ENCODE measurements at regions not wholly inside any gene's neighbourhood (a gene's known extent, or its start where the extent isn't known, plus 50 kb on each side); places are given as distances from the start of the nearest gene placed in this dataset. TPM values are rescaled to one million over a fixed set of nuclear protein-coding genes. Genes with fewer than 3 reads are reported as not detected.
"Not testable (repeated sequence)": the region's sequence is repeated elsewhere in the genome, so short reads cannot be mapped to it uniquely, and the experiment has no call there.

- H2BK5ac ChIP-seq (ENCODE audit: low read length); H3K18ac ChIP-seq (ENCODE audit: low read length): not testable (repeated sequence)
- no CpG with 5 or more reads among the region's 20 CpGs for WGBS, 2 donors (ENCODE audit: extremely low coverage in 2 of 2, insufficient read length in 2 of 2, insufficient replicate concordance in 1 of 2)
Measured at GRCh38 chr2:89649268-89649667, 957.8 kb downstream of the RPIA start.

GRCh38 chr2:89679254-89679653 is 987.8 kb downstream of the RPIA start:
- not testable (repeated sequence) for H3K4me2 ChIP-seq (ENCODE audit: insufficient read depth, low read length, poor library complexity, severe bottlenecking); H2AK5ac ChIP-seq (ENCODE audit: low read depth, low read length); H2BK5ac ChIP-seq (ENCODE audit: low read length); DNase-seq (ENCODE audit: low spot score); H3K23ac ChIP-seq (ENCODE audit: low read depth, low read length, poor library complexity); H3K36me3 ChIP-seq (replicated peaks in 1 of 2; ENCODE audit: control insufficient read depth in 2 of 2, insufficient read depth in 2 of 2, low read length in 2 of 2); H3K18ac ChIP-seq (ENCODE audit: low read length); H2BK12ac ChIP-seq (ENCODE audit: low read length); H3K14ac ChIP-seq (ENCODE audit: low read length); H3K9me3 ChIP-seq (replicated peaks in 1 of 2; ENCODE audit: control insufficient read depth in 2 of 2, insufficient read depth in 1 of 2, low read depth in 1 of 2, low read length in 2 of 2); H3K79me1 ChIP-seq (ENCODE audit: low read depth, low read length); H2AFZ ChIP-seq (ENCODE audit: low read length); H2BK15ac ChIP-seq (ENCODE audit: low read length); H3K4ac ChIP-seq (ENCODE audit: low read length); H3K27me3 ChIP-seq (ENCODE audit: control insufficient read depth in 3 of 3, insufficient read depth in 3 of 3, low read depth in 1 of 3, low read length in 3 of 3); H3K9ac ChIP-seq (ENCODE audit: low read depth, low read length, poor library complexity); H3K4me1 ChIP-seq (ENCODE audit: control insufficient read depth in 2 of 2, insufficient read depth in 1 of 2, low read depth in 1 of 2, low read length in 2 of 2); H4K91ac ChIP-seq (ENCODE audit: low read depth, low read length, poor library complexity); H3K27ac ChIP-seq (replicated peaks; ENCODE audit: low read length); H4K8ac ChIP-seq (ENCODE audit: low read depth, low read length); H2BK120ac ChIP-seq (ENCODE audit: low read depth, low read length)
- H3K4me3 ChIP-seq (ENCODE audit: low read length in 2 of 2) = peak overlapping the region in 1 of 2 donors; percentile 69
- no CpG with 5 or more reads among the region's 4 CpGs for WGBS, 2 donors (ENCODE audit: extremely low coverage in 2 of 2, insufficient read length in 2 of 2, insufficient replicate concordance in 1 of 2)

More at GRCh38 chr2:89649268-89649667, 957.8 kb downstream of the RPIA start:
- not testable (repeated sequence) for H2BK120ac ChIP-seq (ENCODE audit: low read depth, low read length); H3K4me2 ChIP-seq (ENCODE audit: insufficient read depth, low read length, poor library complexity, severe bottlenecking); H2BK15ac ChIP-seq (ENCODE audit: low read length); H3K79me1 ChIP-seq (ENCODE audit: low read depth, low read length); H3K4ac ChIP-seq (ENCODE audit: low read length); H4K91ac ChIP-seq (ENCODE audit: low read depth, low read length, poor library complexity); H3K23ac ChIP-seq (ENCODE audit: low read depth, low read length, poor library complexity); H3K27me3 ChIP-seq (ENCODE audit: control insufficient read depth in 3 of 3, insufficient read depth in 3 of 3, low read depth in 1 of 3, low read length in 3 of 3); H3K36me3 ChIP-seq (replicated peaks in 1 of 2; ENCODE audit: control insufficient read depth in 2 of 2, insufficient read depth in 2 of 2, low read length in 2 of 2); H3K27ac ChIP-seq (replicated peaks; ENCODE audit: low read length); H4K8ac ChIP-seq (ENCODE audit: low read depth, low read length); H3K14ac ChIP-seq (ENCODE audit: low read length); H2BK12ac ChIP-seq (ENCODE audit: low read length); H3K4me1 ChIP-seq (ENCODE audit: control insufficient read depth in 2 of 2, insufficient read depth in 1 of 2, low read depth in 1 of 2, low read length in 2 of 2); H3K9ac ChIP-seq (ENCODE audit: low read depth, low read length, poor library complexity); DNase-seq (ENCODE audit: low spot score); H3K9me3 ChIP-seq (replicated peaks in 1 of 2; ENCODE audit: control insufficient read depth in 2 of 2, insufficient read depth in 1 of 2, low read depth in 1 of 2, low read length in 2 of 2); H2AK5ac ChIP-seq (ENCODE audit: low read depth, low read length); H2AFZ ChIP-seq (ENCODE audit: low read length); H3K4me3 ChIP-seq (ENCODE audit: low read length in 2 of 2)

Small RNA genes lying in the stretch of these regions (small RNA-seq; reads per million reads assigned to genes)
- gene RF00001 (ENCODE audit: insufficient read depth) = not detected

All from neuronal stem cell (in vitro differentiated cells).